Karpas-422 (cell line): ENCODE measurements at regions not wholly inside any gene's neighbourhood (a gene's known extent, or its start where the extent isn't known, plus 50 kb on each side); places are given as distances from the start of the nearest gene placed in this dataset.

Experiments used
- DNase-seq: peaks from one replicate; pipeline ENCODE4 v3.0.0-alpha.2; 2015
- H2AFZ ChIP-seq: fragments of 200-600 bp; sonication (generic); 2 replicates; pipeline ENCODE4 v1.6.1; 2014; ENCODE audit warnings: antibody characterized with exemption, low read length, mixed read lengths
- H3K27ac ChIP-seq: fragments of 200-600 bp; sonication (generic); 2 replicates; pipeline ENCODE4 v1.5.1; 2014; ENCODE audit warnings: mild to moderate bottlenecking, low read length, moderate library complexity
- H3K27me3 ChIP-seq: fragments of 200-600 bp; sonication (generic); 2 replicates; pipeline ENCODE4 v1.6.1; 2014; ENCODE audit warnings: low read length, mixed read lengths
- H3K36me3 ChIP-seq: fragments of 200-600 bp; sonication (generic); 2 replicates; pipeline ENCODE4 v1.6.1; 2014; ENCODE audit warnings: low read length, mixed read lengths; ENCODE audit not compliant: insufficient read depth
- H3K4me1 ChIP-seq: fragments of 200-600 bp; sonication (generic); 2 replicates; pipeline ENCODE4 v1.6.1; 2014; ENCODE audit warnings: mild to moderate bottlenecking, low read length, mixed read lengths
- H3K4me2 ChIP-seq: fragments of 200-600 bp; sonication (generic); 2 replicates; pipeline ENCODE4 v1.6.1; 2014; ENCODE audit warnings: low read length, low read depth, mild to moderate bottlenecking; ENCODE audit not compliant: poor library complexity, severe bottlenecking
- H3K4me3 ChIP-seq: fragments of 200-600 bp; sonication (generic); 2 replicates; pipeline ENCODE4 v1.5.1; 2014; ENCODE audit warnings: mild to moderate bottlenecking, antibody characterized with exemption, low read length, mixed read lengths
- H3K79me2 ChIP-seq: fragments of 200-600 bp; sonication (generic); 2 replicates; pipeline ENCODE4 v1.6.1; 2014; ENCODE audit warnings: mild to moderate bottlenecking, low read length, mixed read lengths
- H3K9ac ChIP-seq: fragments of 200-600 bp; sonication (generic); 2 replicates; pipeline ENCODE4 v1.6.0; 2014; ENCODE audit warnings: low read length
- H3K9me2 ChIP-seq: fragments of 200-600 bp; sonication (generic), shearing (Covaris generic); replicated peaks from 2 replicates; pipeline ENCODE4 v1.6.0; 2014; ENCODE audit warnings: mild to moderate bottlenecking, low read length, moderate library complexity; ENCODE audit not compliant: insufficient read depth
- H3K9me3 ChIP-seq: fragments of 300-700, 200-600 bp; sonication (generic); 2 replicates; pipeline ENCODE4 v1.6.1; 2014; ENCODE audit warnings: low read length, mixed read lengths
- H4K20me1 ChIP-seq: fragments of 200-600 bp; sonication (generic); 2 replicates; pipeline ENCODE4 v1.6.1; 2014; ENCODE audit warnings: mild to moderate bottlenecking, antibody characterized with exemption, low read length, low read depth; ENCODE audit not compliant: insufficient read depth

DNA sequence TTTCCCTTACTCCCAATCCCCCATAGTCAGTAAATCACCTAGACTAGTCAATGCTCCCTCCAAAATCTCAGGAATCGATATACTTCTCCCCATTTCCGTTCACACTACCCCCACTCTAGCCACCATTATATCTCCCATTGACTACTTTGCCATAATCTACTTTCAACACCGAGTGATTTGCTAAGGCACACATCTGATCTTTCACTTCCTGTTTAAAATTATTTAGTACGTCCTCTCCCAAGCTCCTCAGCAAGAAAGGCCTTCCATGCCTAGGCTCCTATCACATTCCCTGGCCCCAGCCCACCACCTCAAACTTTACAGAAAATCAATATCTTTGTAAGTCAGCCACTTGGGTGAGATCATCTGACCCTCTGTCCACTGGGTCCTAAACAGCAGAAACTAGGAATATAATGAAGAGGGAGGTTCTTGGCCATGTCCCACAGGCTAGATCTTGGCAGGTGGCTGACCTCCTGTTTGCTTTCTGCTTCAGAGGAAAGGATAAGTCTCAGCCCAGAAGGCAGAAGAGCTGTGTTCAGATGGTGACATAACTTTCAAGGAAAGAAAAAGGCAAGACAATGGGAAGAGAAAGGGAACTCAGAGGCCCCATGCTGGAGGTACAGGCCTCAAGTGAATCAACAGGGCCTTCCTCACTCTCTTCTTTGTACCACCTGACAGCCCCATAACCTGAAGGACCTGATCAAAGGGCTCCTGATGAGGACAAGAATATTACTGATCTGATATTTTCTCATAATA is 103.0 kb downstream of the RPL22L1 start:
- H4K20me1 ChIP-seq: no peaks in the 10 kb centered on the region
- H2AFZ ChIP-seq: no peak overlapping the region
- no peaks in the 10 kb centered on the region for H3K79me2 ChIP-seq
- no peaks in the 10 kb centered on the region for H3K4me1 ChIP-seq
- H3K4me2 ChIP-seq: no peak overlapping the region
- no peaks in the 10 kb centered on the region for H3K9me2 ChIP-seq
- no peaks in the 10 kb centered on the region for H3K36me3 ChIP-seq
- no peak overlapping the region for H3K9ac ChIP-seq
- no peaks in the 10 kb centered on the region for H3K9me3 ChIP-seq
- DNase-seq: no peak
- H3K4me3 ChIP-seq: no peak overlapping the region
- no peaks in the 10 kb centered on the region for H3K27me3 ChIP-seq
- H3K27ac ChIP-seq: no peak overlapping the region

DNA sequence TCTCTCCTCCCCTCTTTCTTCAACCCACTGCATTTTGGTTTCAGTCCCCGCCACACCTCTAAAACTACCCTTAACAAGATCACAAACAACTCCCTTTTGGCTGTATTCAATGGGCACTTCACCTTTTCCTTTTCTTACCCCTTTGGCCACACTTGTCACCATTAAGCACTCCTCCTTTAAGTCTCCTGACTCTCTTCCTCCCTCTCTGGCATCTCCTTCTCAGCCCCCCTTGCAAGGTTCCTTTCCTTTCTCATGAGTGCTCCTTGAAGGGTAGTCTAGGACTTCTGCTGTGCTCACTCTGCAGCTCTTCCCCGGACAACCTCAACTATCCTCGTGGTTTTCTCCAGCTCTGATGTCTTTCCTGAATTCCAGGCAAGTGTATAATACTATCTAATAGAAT is 103.7 kb downstream of the RPL22L1 start:
- no peaks in the 10 kb centered on the region for H3K4me1 ChIP-seq
- no peaks in the 10 kb centered on the region for H3K9me3 ChIP-seq
- H2AFZ ChIP-seq: no peak overlapping the region
- H3K4me3 ChIP-seq: no peak overlapping the region
- H3K9ac ChIP-seq: no peak overlapping the region
- H3K4me2 ChIP-seq: no peak overlapping the region
- no peaks in the 10 kb centered on the region for H3K36me3 ChIP-seq
- H3K27me3 ChIP-seq: no peaks in the 10 kb centered on the region
- DNase-seq: no peak
- H4K20me1 ChIP-seq: no peaks in the 10 kb centered on the region
- H3K79me2 ChIP-seq: no peaks in the 10 kb centered on the region
- H3K27ac ChIP-seq: no peak overlapping the region
- no peaks in the 10 kb centered on the region for H3K9me2 ChIP-seq

DNA sequence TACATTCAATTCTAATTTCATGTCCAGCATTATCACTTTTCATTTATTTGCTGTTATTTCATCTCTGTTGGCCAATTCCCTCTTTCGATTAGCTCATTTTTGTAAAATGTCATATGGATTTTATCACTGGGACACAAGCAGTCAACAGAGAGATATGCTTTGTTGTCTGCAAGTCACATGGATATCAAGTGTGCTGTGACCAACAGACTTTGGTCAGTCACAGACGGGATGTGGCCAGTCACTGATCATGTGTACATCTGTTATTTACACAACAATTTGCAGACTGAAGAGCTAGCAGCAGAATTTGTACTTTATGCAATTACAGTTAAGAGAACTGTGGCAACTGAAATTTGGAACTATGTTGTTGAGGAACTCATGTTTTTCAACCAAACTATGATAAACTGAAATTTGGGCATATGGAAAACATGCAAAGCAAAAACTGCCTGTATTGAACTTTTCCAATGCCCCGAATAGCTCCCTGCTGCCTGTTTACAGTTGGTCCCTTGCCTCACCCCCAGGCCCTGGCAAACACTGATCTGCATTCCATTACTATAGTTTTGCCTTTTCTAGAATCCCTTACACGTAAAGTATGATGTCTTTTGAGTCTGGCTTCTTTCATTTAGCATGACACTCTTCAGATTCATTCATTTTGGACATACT is 104.4 kb downstream of the RPL22L1 start:
- Histone ChIP-seq H3K9me2 (no peaks in the 10 kb centered on the region), H3K79me2 (no peaks in the 10 kb centered on the region), H3K4me2 (no peak overlapping the region), H3K4me3 (no peak overlapping the region), H2AFZ (no peak overlapping the region), H3K27me3 (no peaks in the 10 kb centered on the region), H3K9me3 (no peaks in the 10 kb centered on the region), H3K36me3 (no peaks in the 10 kb centered on the region), H3K27ac (no peak overlapping the region), H3K9ac (no peak overlapping the region), H4K20me1 (no peaks in the 10 kb centered on the region), H3K4me1 (no peaks in the 10 kb centered on the region)
- no peak for DNase-seq

DNA sequence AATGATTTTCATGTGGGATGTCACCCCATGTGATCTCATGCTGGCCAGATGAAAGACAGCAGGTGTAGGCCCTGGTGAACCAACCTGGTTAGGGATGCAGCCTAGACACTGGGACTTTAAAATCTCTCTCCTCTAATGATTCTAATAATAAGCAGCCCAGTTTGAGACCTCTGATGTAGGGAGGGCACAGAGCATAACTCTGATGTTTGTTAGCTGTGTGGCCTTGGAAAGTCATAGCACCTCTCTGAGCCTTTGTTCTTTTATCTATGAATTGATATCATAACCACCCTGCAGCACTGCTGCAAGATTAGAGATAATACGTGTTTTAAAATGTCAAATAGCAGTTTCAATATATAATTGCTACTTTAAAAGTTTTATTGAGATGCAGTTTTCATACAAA is 106.0 kb downstream of the RPL22L1 start:
- Histone ChIP-seq H3K4me1 (no peaks in the 10 kb centered on the region), H3K9me3 (no peaks in the 10 kb centered on the region), H3K27ac (no peak overlapping the region), H3K4me2 (no peak overlapping the region), H3K4me3 (no peak overlapping the region), H3K9ac (no peak overlapping the region), H3K9me2 (no peaks in the 10 kb centered on the region), H4K20me1 (no peaks in the 10 kb centered on the region), H3K79me2 (no peaks in the 10 kb centered on the region), H3K36me3 (no peaks in the 10 kb centered on the region), H2AFZ (no peak overlapping the region), H3K27me3 (no peaks in the 10 kb centered on the region)
- no peak for DNase-seq

DNA sequence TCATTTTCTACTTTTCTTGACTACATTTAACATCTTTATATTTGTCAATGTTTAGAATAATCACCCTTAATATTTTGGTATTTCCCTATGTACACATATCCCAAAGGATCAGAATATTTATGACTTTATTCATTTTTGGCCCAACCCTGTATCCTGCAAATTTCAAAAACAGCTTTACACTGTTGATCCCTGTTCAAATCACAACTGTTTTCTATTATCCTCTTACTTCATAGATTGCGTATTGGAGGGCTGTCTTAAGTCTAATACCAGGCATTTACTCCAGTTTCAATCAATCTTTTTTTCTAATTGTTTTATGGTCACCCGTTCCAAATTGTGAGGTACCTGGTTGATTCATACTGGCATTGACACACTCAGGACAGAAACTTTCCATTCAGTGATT is 107.9 kb downstream of the RPL22L1 start:
- Histone ChIP-seq H3K4me2 (no peak overlapping the region), H3K4me3 (no peak overlapping the region), H3K79me2 (no peaks in the 10 kb centered on the region), H3K9me3 (no peaks in the 10 kb centered on the region), H3K36me3 (no peaks in the 10 kb centered on the region), H3K27ac (no peak overlapping the region), H2AFZ (no peak overlapping the region), H3K9ac (no peak overlapping the region), H3K4me1 (no peaks in the 10 kb centered on the region), H3K27me3 (no peaks in the 10 kb centered on the region), H3K9me2 (no peaks in the 10 kb centered on the region), H4K20me1 (no peaks in the 10 kb centered on the region)
- no peak for DNase-seq

DNA sequence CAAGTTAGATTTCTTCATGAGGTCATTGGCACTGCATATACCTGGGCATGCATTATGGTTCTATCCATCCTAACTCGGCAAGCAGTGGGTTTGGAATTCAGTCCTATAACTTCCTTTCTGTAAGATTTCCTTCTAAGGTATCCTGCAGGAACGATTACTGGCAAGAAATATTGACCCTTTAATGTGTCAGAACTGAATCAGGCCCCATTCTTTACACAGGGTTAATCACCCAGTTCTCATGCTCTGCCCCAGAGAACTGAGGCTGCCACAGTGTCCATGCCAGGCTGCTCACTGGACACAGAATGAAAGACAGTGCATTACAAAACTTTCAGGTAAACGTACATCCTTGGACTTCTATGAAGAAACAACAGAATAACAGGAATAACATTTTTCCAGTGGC is 108.9 kb downstream of the RPL22L1 start:
- H3K27ac ChIP-seq: no peak overlapping the region
- no peak overlapping the region for H3K9ac ChIP-seq
- no peaks in the 10 kb centered on the region for H3K27me3 ChIP-seq
- H3K36me3 ChIP-seq: no peaks in the 10 kb centered on the region
- H3K9me3 ChIP-seq: no peaks in the 10 kb centered on the region
- no peaks in the 10 kb centered on the region for H3K4me1 ChIP-seq
- H3K79me2 ChIP-seq: no peaks in the 10 kb centered on the region
- no peak for DNase-seq
- H2AFZ ChIP-seq: no peak overlapping the region
- no peaks in the 10 kb centered on the region for H4K20me1 ChIP-seq
- H3K9me2 ChIP-seq: no peaks in the 10 kb centered on the region
- no peak overlapping the region for H3K4me3 ChIP-seq
- H3K4me2 ChIP-seq: no peak overlapping the region

DNA sequence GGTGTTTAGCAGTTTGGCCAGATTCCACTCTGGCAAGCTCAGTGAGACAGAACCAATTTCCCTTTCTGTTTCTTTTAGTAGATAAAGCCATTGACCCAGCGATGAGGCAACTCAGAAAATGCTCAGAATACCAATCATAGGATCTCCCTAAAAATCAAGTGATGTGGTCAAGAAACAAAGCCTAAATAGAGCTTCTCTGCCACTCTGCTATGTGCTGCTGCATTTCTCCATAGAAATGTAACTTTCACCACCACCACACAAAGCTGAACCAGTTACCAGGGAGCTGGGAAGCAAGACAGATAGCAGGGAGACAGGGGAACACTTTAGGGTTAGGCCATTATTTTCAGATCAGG is 109.8 kb downstream of the RPL22L1 start:
- H2AFZ ChIP-seq: no peak overlapping the region

DNA sequence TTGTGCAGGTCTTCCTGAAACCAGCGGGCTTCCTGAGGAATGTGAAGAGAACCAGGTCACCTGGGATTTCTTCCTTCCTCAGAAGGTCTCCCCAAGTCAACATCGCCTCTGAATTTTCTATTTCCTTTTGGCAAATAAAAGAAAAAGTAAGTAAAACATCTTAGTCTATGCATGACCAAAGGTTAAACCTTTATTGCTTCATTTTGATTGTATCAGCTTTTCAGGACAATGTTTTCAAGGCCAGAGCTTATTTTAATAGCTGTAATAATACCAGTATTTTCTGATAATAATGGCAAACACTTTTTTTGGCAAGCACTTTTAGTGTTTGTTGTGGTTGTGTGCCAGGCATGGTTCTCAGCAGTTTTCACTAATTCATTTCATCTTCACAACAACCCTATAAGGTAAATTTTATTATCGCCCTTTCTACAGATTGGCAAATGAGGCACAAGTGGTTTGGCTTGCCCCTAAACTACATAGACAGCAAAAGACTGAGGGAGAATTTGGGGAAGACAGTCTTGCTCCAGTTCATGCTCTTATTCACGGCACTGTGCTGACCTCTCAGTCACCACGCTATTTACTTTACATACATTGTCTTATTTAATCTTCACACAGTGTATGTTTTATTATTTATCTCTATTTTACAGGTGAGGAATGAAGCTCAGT is 110.4 kb downstream of the RPL22L1 start:
- H3K79me2 ChIP-seq: no peaks in the 10 kb centered on the region
- H3K9me3 ChIP-seq: no peaks in the 10 kb centered on the region
- H3K4me2 ChIP-seq: no peak overlapping the region
- H3K4me1 ChIP-seq: no peaks in the 10 kb centered on the region
- H3K36me3 ChIP-seq: no peaks in the 10 kb centered on the region
- H3K9me2 ChIP-seq: no peaks in the 10 kb centered on the region
- no peaks in the 10 kb centered on the region for H3K27me3 ChIP-seq
- H3K4me3 ChIP-seq: no peak overlapping the region
- H4K20me1 ChIP-seq: no peaks in the 10 kb centered on the region
- H3K9ac ChIP-seq: no peak overlapping the region
- no peak overlapping the region for H3K27ac ChIP-seq
- no peak overlapping the region for H2AFZ ChIP-seq
- DNase-seq: no peak

More for the DNA sequence above, 109.8 kb downstream of the RPL22L1 start:
- Histone ChIP-seq H4K20me1 (no peaks in the 10 kb centered on the region), H3K9ac (no peak overlapping the region), H3K36me3 (no peaks in the 10 kb centered on the region), H3K4me2 (no peak overlapping the region), H3K9me3 (no peaks in the 10 kb centered on the region), H3K4me1 (no peaks in the 10 kb centered on the region), H3K27me3 (no peaks in the 10 kb centered on the region), H3K4me3 (no peak overlapping the region), H3K9me2 (no peaks in the 10 kb centered on the region), H3K79me2 (no peaks in the 10 kb centered on the region), H3K27ac (no peak overlapping the region)
- no peak for DNase-seq
